ENCODE measurements at regions not wholly inside any gene's neighbourhood (a gene's known extent, or its start where the extent isn't known, plus 50 kb on each side); places are given as distances from the start of the nearest gene placed in this dataset.

- TF ChIP-seq POLR2A (IDR thresholded peaks at IDR 0.05) (no peak), CTCF (IDR thresholded peaks at IDR 0.05) (no peak)
Observed at GRCh38 chr4:57488366-57489162, 378.4 kb upstream of the IGFBP7 start.
